ENCODE measurements at regions not wholly inside any gene's neighbourhood (a gene's known extent, or its start where the extent isn't known, plus 50 kb on each side); places are given as distances from the start of the nearest gene placed in this dataset.

DNA sequence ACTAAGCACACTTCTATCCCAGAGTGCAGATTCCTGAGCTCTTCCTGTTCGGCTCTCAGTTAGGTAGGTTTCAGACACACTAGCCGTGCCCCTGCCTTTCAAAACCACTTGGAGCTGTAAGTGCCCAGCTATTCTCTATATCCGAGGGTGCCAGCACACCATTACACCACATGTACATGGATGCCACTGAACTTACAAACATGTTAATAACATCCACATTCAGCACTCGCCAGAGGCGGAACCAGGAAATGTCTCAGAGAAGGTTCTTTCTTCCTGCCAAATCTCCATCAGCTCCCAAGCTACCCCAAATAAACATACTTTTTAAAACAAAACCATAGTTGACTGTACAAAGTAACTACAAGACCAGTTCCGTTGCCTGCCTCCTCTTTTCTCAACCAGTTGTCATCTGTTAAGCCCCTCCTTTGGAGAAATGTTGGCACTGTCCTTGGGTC, 78.4 kb upstream of the CTTNBP2NL start:
- TF ChIP-seq ZNF274 (IDR thresholded peaks at IDR 0.05; ENCODE audit: low read depth, low read length) (no peak), YY1 (IDR thresholded peaks at IDR 0.05; ENCODE audit: insufficient read depth, insufficient read length) (no peak)
